ENCODE measurements at regions not wholly inside any gene's neighbourhood (a gene's known extent, or its start where the extent isn't known, plus 50 kb on each side); places are given as distances from the start of the nearest gene placed in this dataset.

- ATAC-seq (ENCODE audit: low read depth) (no peak), DNase-seq (no peak)
- CTCF ChIA-PET = no interaction called here
- H3K4ac ChIP-seq (ENCODE audit: low read depth, low read length) = no peak overlapping the region
- no peak overlapping the region for H3K27ac ChIP-seq (ENCODE audit: insufficient read depth, low read length)
- H3K9ac ChIP-seq (ENCODE audit: low read depth, low read length) = no peak overlapping the region
- no peaks in the 10 kb centered on the region for H4K20me1 ChIP-seq (ENCODE audit: insufficient read depth, low read length)
- H2AK5ac ChIP-seq (ENCODE audit: low read depth, low read length) = no peak overlapping the region
- H3K56ac ChIP-seq (ENCODE audit: extremely low read depth, insufficient read depth, low read length) = no peak overlapping the region
- no peaks in the 10 kb centered on the region for H3K4me1 ChIP-seq (ENCODE audit: control insufficient read depth, insufficient read depth, low read length)
- no peak overlapping the region for H2AK9ac ChIP-seq (replicated peaks; ENCODE audit: low read depth, low read length, poor library complexity)
- no peak overlapping the region for H3K18ac ChIP-seq (ENCODE audit: low read depth, low read length)
- in situ Hi-C loops (cut with MboI; ENCODE audit: low sequenced_read_pairs) = no loop called here
- no TSS peak for BruUV-seq (replicated peaks)
- no peaks in the 10 kb centered on the region for H3K79me1 ChIP-seq (ENCODE audit: low read depth in 1 of 2, low read length in 2 of 2)
- H4K8ac ChIP-seq (ENCODE audit: low read depth in 2 of 2, low read length in 2 of 2) = no peak overlapping the region
- H4K91ac ChIP-seq (ENCODE audit: insufficient read depth, low read depth, low read length) = no peak overlapping the region
- POLR2A ChIA-PET (ENCODE audit: unreplicated experiment) = no interaction called here
- no peaks in the 10 kb centered on the region for H3K9me1 ChIP-seq (ENCODE audit: insufficient read depth, low read length)
- no peak overlapping the region for H3K4me2 ChIP-seq (ENCODE audit: low read depth, low read length)
- H2BK5ac ChIP-seq (ENCODE audit: low read depth, low read length, poor library complexity, severe bottlenecking) = no peak overlapping the region
- H2BK15ac ChIP-seq (ENCODE audit: low read depth, low read length) = no peak overlapping the region
- H4K5ac ChIP-seq (ENCODE audit: low read depth, low read length) = no peak overlapping the region
- intact Hi-C loops (cut with micrococcal nuclease) = no loop called here
- no peak overlapping the region for H2BK20ac ChIP-seq (ENCODE audit: low read depth, low read length)
- no peaks in the 10 kb centered on the region for H3K27me3 ChIP-seq (ENCODE audit: control insufficient read depth, insufficient read depth, low read length)
- no peak overlapping the region for H3K23ac ChIP-seq (ENCODE audit: low read depth, low read length)
- TF ChIP-seq RAD21 (IDR thresholded peaks at IDR 0.05; ENCODE audit: low read length) = no peak
- no peak for TF ChIP-seq NFE2L2 (IDR thresholded peaks at IDR 0.05; ENCODE audit: low read depth, low read length)
- TF ChIP-seq ELK1 (IDR thresholded peaks at IDR 0.05; ENCODE audit: borderline replicate concordance, low read depth, low read length) = no peak
- no peak for TF ChIP-seq FOS (IDR thresholded peaks at IDR 0.05; ENCODE audit: low read depth, low read length)
- no peak for TF ChIP-seq MXI1 (IDR thresholded peaks at IDR 0.05; ENCODE audit: borderline replicate concordance, low read depth, low read length)
- no peak for TF ChIP-seq USF2 (IDR thresholded peaks at IDR 0.05; ENCODE audit: low read depth, low read length)
- no peak for TF ChIP-seq CTCF (conservative IDR thresholded peaks at IDR 0.05; ENCODE audit: low read depth, low read length)
- no peak for TF ChIP-seq POLR2A (IDR thresholded peaks at IDR 0.05; ENCODE audit: low read depth, low read length)
- no peak for TF ChIP-seq CHD1 (IDR thresholded peaks at IDR 0.05; ENCODE audit: low read depth, low read length)
- no peak for TF ChIP-seq CEBPB (IDR thresholded peaks at IDR 0.05; ENCODE audit: low read depth, low read length)
- TF ChIP-seq MAFK (IDR thresholded peaks at IDR 0.05; ENCODE audit: low read depth, low read length) = no peak
- no peak for TF ChIP-seq SMC3 (IDR thresholded peaks at IDR 0.05; ENCODE audit: low read depth, low read length)
- TF ChIP-seq BHLHE40 (IDR thresholded peaks at IDR 0.05; ENCODE audit: low read depth, low read length) = no peak
- no peak for TF ChIP-seq MAZ (IDR thresholded peaks at IDR 0.05; ENCODE audit: borderline replicate concordance, low read depth, low read length)
- no peak for TF ChIP-seq RCOR1 (IDR thresholded peaks at IDR 0.05; ENCODE audit: insufficient replicate concordance, low read length)
- no peak for TF ChIP-seq RFX5 (IDR thresholded peaks at IDR 0.05; ENCODE audit: low read depth, low read length)
- no peak overlapping the region for H2AFZ ChIP-seq (replicated peaks; ENCODE audit: low read length, poor library complexity)
- no peaks in the 10 kb centered on the region for H3K36me3 ChIP-seq (ENCODE audit: control insufficient read depth, insufficient read depth, low read length)
- 80% methylated on average over 1 of the region's 5 CpGs; no CpG with 5 or more reads in 1 of the 2 experiments for WGBS, 2 experiments (ENCODE audit: extremely low coverage in 2 of 2, insufficient read length in 1 of 2)
- dilution Hi-C loops (cut with HindIII; ENCODE audit: low sequenced_read_pairs, unreplicated experiment) = no loop called here
- no peak overlapping the region for H3K4me3 ChIP-seq (ENCODE audit: insufficient read depth, low read depth, low read length)
- H3K9me3 ChIP-seq (ENCODE audit: control insufficient read depth, insufficient read depth, low read length) = peaks cover 8% of the 10 kb centered on the region
- H2BK120ac ChIP-seq (ENCODE audit: low read depth, low read length) = no peak overlapping the region
- no peak overlapping the region for H3K14ac ChIP-seq (replicated peaks; ENCODE audit: low read depth, low read length)
These were observed 927.8 kb downstream of the STPG2 start for GRCh38 chr4:97215409-97215941.
